Skeletal muscle tissue (tissue), 3 donors: ENCODE measurements at regions not wholly inside any gene's neighbourhood (a gene's known extent, or its start where the extent isn't known, plus 50 kb on each side); places are given as distances from the start of the nearest gene placed in this dataset.

Experiments used
- H3K27ac ChIP-seq: one replicate; pipeline ENCODE4 v1.7.0; 2013; ENCODE audit warnings: mild to moderate bottlenecking, low read depth, low read length, inconsistent platforms
- H3K27me3 ChIP-seq, 3 donors: one replicate each; pipeline ENCODE4 v1.7.0; 2013; ENCODE audit warnings: low read length in 3 of 3; ENCODE audit not compliant: control insufficient read depth in 3 of 3, insufficient read depth in 3 of 3
- H3K36me3 ChIP-seq, 3 donors: one replicate each; pipeline ENCODE4 v1.7.0; 2013; ENCODE audit warnings: low read length in 3 of 3; ENCODE audit not compliant: control insufficient read depth in 3 of 3, insufficient read depth in 3 of 3
- H3K4me1 ChIP-seq, 3 donors: one replicate each; pipeline ENCODE4 v1.7.0; 2013; ENCODE audit warnings: low read length in 3 of 3, mild to moderate bottlenecking in 3 of 3; ENCODE audit not compliant: control insufficient read depth in 3 of 3, insufficient read depth in 3 of 3
- H3K4me3 ChIP-seq, 3 donors: one replicate each; pipeline ENCODE4 v1.7.0; 2013; ENCODE audit warnings: low read length in 3 of 3
- H3K9ac ChIP-seq, 3 donors: one replicate each; pipeline ENCODE4 v1.7.0; 2013; ENCODE audit warnings: low read length in 3 of 3, mild to moderate bottlenecking in 3 of 3, moderate library complexity in 2 of 3, low read depth in 1 of 3
- H3K9me3 ChIP-seq, 3 donors: one replicate each; pipeline ENCODE4 v1.7.0; 2013; ENCODE audit warnings: low read length in 3 of 3; ENCODE audit not compliant: control insufficient read depth in 3 of 3
- donor health status: Osteomylitis.

GRCh38 chr4:85268961-85269360 is 206.0 kb upstream of the ARHGAP24 start:
- H3K4me1 ChIP-seq, result no peaks in the 10 kb centered on the region
- H3K9ac ChIP-seq, result no peak overlapping the region
- H3K4me3 ChIP-seq, result no peak overlapping the region
- no peak overlapping the region for H3K27ac ChIP-seq
- H3K27me3 ChIP-seq, result no peaks in the 10 kb centered on the region
- H3K36me3 ChIP-seq, result no peaks in the 10 kb centered on the region
- peaks cover 0 to 5% (median 3%) of the 10 kb centered on the region in 3 donors for H3K9me3 ChIP-seq

DNA sequence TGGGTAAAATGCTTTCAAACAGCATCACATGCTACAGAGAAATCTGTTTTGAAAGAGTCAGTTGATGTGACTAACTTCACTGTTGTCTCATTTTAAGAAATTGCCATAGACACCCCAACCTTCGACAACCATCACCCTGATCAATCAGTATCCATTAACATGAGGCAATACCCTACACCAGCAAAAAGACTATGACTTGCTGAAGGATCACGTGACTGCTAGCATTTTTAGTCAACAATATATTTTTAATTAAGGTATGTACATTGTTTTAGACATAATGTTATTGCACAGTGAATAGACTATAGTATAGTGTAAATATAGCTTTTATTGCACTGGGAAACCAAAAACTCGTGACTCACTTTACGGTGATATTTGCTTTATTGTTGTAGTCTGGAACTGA is 200.0 kb upstream of the ARHGAP24 start:
- H3K4me1 ChIP-seq, result no peaks in the 10 kb centered on the region
- H3K36me3 ChIP-seq, result no peaks in the 10 kb centered on the region
- peaks cover 0 to 5% (median 5%) of the 10 kb centered on the region in 3 donors for H3K9me3 ChIP-seq
- no peak overlapping the region for H3K4me3 ChIP-seq
- no peak overlapping the region for H3K9ac ChIP-seq
- H3K27ac ChIP-seq, result no peak overlapping the region
- no peaks in the 10 kb centered on the region for H3K27me3 ChIP-seq

- Histone ChIP-seq H3K27me3 (no peaks in the 10 kb centered on the region), H3K9me3 (no peaks in the 10 kb centered on the region), H3K27ac (no peak overlapping the region), H3K36me3 (no peaks in the 10 kb centered on the region), H3K9ac (no peak overlapping the region), H3K4me3 (no peak overlapping the region), H3K4me1 (no peaks in the 10 kb centered on the region)
Observed at GRCh38 chr4:85280963-85281362, 194.0 kb upstream of the ARHGAP24 start.

DNA sequence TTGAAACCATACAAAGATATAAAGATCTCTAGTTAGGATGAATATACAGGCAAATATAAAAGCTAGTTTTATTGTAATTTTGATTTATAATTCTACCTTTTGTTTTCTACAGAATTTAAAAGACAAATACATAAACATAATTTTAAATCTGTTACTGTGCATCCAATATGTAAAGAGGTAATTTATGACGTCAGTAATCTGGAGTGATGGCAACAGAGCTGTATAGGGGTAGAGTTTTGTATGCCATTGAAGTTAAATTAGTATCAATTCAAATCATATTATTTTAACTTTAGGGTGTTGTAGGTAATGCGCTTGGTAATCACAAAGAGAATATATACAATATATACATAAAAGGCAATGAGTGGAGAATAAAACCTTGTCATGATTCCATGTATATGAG is 183.7 kb upstream of the ARHGAP24 start:
- Histone ChIP-seq H3K36me3 (no peaks in the 10 kb centered on the region), H3K27ac (no peak overlapping the region), H3K9me3 (no peaks in the 10 kb centered on the region), H3K27me3 (no peaks in the 10 kb centered on the region), H3K9ac (no peak overlapping the region), H3K4me3 (no peak overlapping the region), H3K4me1 (no peaks in the 10 kb centered on the region)

- H3K9ac ChIP-seq, result no peak overlapping the region
- no peaks in the 10 kb centered on the region for H3K27me3 ChIP-seq
- no peak overlapping the region for H3K4me3 ChIP-seq
- H3K36me3 ChIP-seq, result no peaks in the 10 kb centered on the region
- no peak overlapping the region for H3K27ac ChIP-seq
- no peaks in the 10 kb centered on the region for H3K4me1 ChIP-seq
- no peaks in the 10 kb centered on the region for H3K9me3 ChIP-seq
Observed at GRCh38 chr4:85298037-85298436, 176.9 kb upstream of the ARHGAP24 start.

GRCh38 chr4:85302193-85302736 is 172.7 kb upstream of the ARHGAP24 start:
- Histone ChIP-seq H3K9ac (no peak overlapping the region), H3K9me3 (no peaks in the 10 kb centered on the region), H3K4me3 (no peak overlapping the region), H3K4me1 (no peaks in the 10 kb centered on the region), H3K27me3 (no peaks in the 10 kb centered on the region), H3K27ac (no peak overlapping the region), H3K36me3 (no peaks in the 10 kb centered on the region)

GRCh38 chr4:85302756-85303155 is 172.2 kb upstream of the ARHGAP24 start:
- no peaks in the 10 kb centered on the region for H3K36me3 ChIP-seq
- H3K4me1 ChIP-seq, result no peaks in the 10 kb centered on the region
- H3K27me3 ChIP-seq, result no peaks in the 10 kb centered on the region
- no peak overlapping the region for H3K27ac ChIP-seq
- H3K9ac ChIP-seq, result no peak overlapping the region
- H3K4me3 ChIP-seq, result no peak overlapping the region
- no peaks in the 10 kb centered on the region for H3K9me3 ChIP-seq

DNA sequence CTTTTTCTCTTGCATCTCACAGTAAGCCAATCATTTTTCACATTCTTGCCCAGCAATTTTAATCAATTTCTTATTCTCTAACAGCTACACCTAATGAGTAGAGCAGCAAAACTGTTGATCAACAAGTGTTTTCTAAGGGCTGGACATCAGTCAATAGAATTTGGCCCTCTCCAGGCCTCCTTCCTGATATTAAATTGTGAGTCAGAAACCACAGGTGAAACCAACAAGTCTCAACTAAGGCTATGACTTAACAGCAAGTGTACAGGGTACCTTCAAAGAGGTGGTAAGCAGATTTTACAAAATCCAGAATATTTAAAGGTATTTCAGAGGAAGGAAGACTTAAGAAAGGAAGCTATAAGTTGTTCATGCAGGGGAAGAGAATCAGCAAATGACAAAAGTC is 156.5 kb upstream of the ARHGAP24 start:
- no peak overlapping the region for H3K4me3 ChIP-seq
- no peak overlapping the region for H3K9ac ChIP-seq
- no peaks in the 10 kb centered on the region for H3K27me3 ChIP-seq
- peaks cover 0 to 3% (median 0%) of the 10 kb centered on the region in 3 donors for H3K9me3 ChIP-seq
- H3K27ac ChIP-seq, result no peak overlapping the region
- H3K4me1 ChIP-seq, result no peaks in the 10 kb centered on the region
- H3K36me3 ChIP-seq, result no peaks in the 10 kb centered on the region

GRCh38 chr4:85358831-85359230 is 116.1 kb upstream of the ARHGAP24 start:
- no peaks in the 10 kb centered on the region for H3K27me3 ChIP-seq
- peaks cover 0 to 3% (median 0%) of the 10 kb centered on the region in 3 donors for H3K9me3 ChIP-seq
- H3K36me3 ChIP-seq, result no peaks in the 10 kb centered on the region
- H3K27ac ChIP-seq, result no peak overlapping the region
- no peak overlapping the region for H3K4me3 ChIP-seq
- H3K4me1 ChIP-seq, result no peaks in the 10 kb centered on the region
- H3K9ac ChIP-seq, result no peak overlapping the region

- Histone ChIP-seq H3K9me3 (peaks cover 0 to 3% (median 0%) of the 10 kb centered on the region in 3 donors), H3K27ac (no peak overlapping the region), H3K27me3 (no peaks in the 10 kb centered on the region), H3K4me3 (no peak overlapping the region), H3K9ac (no peak overlapping the region), H3K36me3 (no peaks in the 10 kb centered on the region), H3K4me1 (no peaks in the 10 kb centered on the region)
Observed at GRCh38 chr4:85362550-85362949, 112.4 kb upstream of the ARHGAP24 start.

GRCh38 chr4:85367815-85368214 is 107.1 kb upstream of the ARHGAP24 start:
- no peak overlapping the region for H3K27ac ChIP-seq
- H3K4me3 ChIP-seq, result no peak overlapping the region
- no peaks in the 10 kb centered on the region for H3K36me3 ChIP-seq

More at GRCh38 chr4:85367815-85368214, 107.1 kb upstream of the ARHGAP24 start:
- no peaks in the 10 kb centered on the region for H3K27me3 ChIP-seq
- H3K9me3 ChIP-seq, result no peaks in the 10 kb centered on the region
- H3K4me1 ChIP-seq, result no peaks in the 10 kb centered on the region
- no peak overlapping the region for H3K9ac ChIP-seq
